HG03571 (cell line): ENCODE measurements at regions not wholly inside any gene's neighbourhood (a gene's known extent, or its start where the extent isn't known, plus 50 kb on each side); places are given as distances from the start of the nearest gene placed in this dataset.
"Not testable (repeated sequence)": the region's sequence is repeated elsewhere in the genome, so short reads cannot be mapped to it uniquely, and the experiment has no call there.

Experiments
- ATAC-seq: cut with Tn5 transposase; IDR thresholded peaks from one replicate; pipeline ENCODE4 v1.9.1; 2021; ENCODE audit not compliant: unreplicated experiment

DNA sequence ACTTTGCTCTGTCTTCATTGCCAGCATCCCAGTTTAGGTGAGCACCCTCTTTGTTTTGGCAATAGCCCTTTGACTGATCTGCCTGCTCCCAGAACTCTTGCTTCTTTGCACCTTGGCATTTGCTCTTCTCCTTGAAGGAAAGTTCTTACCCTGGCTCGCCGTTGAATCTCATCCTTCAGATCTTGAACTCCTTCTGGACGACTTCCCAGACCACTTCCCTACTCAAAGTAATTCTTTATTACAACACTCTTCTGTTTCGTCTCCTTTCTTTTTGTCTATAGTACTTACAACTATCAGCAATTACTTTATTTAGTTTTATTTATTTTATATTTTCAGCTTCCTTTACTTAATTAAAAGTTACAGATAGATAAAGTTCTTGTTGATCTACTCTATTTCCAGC is 1510.1 kb downstream of the MAT2B start:
- no peak for ATAC-seq

DNA sequence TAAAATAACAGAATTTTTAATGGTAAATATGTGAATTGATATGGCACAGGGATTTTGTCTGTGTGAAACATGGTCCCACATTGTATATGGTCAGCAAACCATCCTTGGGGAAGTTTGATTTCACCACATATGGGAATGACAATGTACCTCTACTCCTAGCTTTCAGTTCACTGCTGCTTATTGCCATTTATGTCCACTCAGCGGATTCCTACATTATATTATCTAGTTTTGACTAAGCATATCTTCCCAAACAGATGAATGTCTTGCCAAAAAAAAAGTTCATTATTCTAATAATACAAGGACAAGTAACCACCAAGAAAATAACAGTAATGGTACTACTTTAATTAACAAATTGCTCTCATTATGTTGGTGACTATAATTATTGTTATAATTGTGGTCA is 1521.6 kb downstream of the MAT2B start:
- no peak for ATAC-seq

DNA sequence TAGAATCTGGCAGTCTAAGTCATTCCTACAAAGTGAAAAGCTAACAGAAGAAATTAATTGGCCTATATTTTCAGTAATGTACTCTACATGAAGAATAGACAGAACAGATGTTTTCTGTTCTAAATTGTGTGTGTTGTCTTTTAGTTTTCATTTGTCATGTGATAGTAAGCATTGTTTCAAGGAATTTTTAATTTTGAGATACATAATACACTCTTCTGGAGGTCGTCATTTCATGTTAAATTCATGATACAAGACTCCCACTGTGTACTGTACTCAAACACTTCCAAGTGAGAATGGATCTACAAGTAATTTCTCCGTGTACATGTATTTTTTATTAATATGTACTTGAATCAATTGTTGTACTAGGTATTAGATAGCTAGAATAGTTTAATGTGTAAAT is 1522.9 kb downstream of the MAT2B start:
- ATAC-seq, result no peak

DNA sequence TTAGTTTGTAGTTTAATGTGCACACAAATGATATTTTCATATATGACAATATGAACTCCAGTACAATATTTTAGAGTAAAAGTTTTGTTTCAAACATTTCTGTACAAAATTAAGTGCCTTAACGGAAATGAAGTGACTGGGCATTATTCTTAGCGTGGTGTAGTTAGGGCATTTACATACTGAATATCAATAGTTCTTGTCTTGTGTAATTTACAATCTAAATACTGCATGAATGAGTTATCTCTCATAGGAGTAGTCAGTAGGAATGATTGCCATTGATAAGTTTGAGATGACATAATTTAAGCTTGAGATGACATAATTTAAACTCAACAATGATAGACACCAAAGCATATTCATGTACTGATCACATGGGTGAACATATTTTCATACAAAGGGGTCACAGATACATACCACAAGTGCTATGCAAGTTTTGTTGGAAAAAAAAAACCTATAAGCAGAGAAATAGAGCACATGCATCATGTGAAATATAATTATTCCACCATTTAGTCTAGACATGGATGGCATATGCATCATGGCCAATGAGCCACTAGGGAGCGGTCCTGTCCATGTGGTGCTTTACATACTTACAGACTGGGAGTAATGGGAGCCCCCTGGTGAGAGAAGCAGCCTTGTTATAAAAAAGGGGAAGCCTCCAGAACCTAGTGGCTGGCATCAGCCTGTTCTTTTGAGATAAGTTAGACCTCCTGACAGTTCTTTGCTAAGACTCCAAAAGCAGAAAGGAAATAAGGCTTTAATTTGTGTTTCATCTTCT is 1523.9 kb downstream of the MAT2B start:
- no peak for ATAC-seq

DNA sequence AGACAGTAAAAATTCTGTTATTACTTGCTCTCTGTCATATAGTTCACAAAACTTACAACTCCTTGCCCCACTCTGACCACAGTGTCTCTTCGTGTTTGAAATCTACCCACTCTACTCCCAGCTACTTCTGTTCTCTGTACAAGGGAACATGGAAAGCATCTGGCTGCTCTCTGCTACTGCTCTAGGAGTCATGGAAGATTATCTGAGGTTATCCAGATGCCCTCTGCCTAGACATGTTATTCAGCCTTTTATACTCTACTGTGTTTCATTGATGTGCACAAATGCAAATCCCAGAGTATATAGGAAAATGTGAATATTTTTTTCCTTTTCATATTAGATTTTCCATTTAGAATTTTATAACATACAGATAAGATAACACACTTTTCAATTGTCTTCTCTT is 1525.6 kb downstream of the MAT2B start:
- ATAC-seq, result no peak

DNA sequence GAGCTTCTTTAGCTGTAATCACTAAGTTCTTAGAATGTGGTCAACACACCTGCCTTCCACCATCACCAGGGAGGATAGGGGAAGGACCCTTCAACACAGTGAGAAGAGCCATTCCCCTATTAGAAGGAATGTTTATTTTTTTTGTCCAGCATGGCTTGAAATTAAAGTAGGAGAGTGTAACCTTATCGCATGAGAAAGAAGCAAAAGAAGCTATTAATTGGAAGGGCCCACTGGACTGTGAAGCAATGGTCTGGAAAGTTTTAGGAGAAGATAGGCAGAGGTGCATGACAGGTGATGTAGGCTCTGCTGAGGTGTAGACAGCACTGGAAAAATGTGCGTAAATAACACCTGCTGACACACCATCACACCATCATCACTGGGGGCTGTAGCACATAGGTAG is 1526.0 kb downstream of the MAT2B start:
- ATAC-seq, result no peak

DNA sequence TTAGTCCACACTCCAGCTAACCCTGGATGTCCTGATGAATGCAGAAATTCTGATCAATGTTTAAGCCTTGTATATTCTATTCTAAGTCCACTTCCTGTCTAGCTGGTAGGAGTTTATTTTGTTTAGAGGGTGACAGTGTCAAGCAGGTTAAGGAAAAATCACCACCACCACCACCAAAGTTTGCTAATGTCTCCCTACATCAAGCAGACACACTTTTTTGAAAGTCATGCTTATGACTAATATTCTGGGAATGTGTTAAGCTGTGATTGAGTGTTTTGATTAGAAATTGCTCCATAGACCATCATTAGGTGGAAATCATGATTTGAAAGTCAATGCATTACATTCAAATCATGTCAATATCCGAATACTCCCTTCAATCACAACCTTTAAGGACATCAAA is 1530.1 kb downstream of the MAT2B start:
- no peak for ATAC-seq

DNA sequence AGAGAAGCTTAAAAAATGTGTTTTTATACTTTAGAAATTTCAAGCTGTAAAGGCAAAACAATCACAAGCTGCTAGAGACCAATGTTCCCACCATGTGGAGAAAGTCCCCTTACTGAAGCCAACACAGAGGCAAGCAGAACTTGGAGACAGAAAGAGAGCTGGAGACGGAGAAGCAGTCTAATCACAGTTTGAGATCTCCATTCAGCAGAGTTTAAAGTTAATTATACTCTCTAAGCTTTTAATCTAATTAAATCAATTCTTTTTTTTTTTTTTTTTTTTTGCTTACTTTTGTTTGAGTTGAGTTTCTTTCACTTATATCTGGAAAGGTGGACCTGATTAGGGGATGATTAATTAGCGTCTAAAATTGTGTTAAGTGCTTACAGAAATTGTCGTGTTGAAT is 1534.3 kb downstream of the MAT2B start:
- ATAC-seq, result no peak

DNA sequence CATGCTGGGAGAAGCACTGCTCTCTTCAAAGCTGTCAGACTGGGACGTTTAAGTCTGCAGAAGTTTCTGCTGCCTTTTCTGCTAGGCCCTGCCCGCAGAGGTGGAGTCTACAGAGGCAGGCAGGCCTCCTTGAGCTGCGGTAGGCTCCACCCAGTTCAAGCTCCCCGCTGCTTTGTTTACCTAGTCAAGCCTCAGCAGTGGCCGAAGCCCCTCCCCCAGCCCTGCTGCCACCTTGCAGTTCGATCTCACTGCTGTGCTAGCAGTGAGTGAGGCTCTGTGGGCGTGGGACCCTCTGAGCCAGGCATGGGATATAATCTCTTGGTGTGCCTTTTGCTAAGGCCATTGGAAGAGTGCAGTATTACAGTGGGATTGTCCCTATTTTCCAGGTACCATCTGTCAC is 1540.5 kb downstream of the MAT2B start:
- not testable (repeated sequence) for ATAC-seq

DNA sequence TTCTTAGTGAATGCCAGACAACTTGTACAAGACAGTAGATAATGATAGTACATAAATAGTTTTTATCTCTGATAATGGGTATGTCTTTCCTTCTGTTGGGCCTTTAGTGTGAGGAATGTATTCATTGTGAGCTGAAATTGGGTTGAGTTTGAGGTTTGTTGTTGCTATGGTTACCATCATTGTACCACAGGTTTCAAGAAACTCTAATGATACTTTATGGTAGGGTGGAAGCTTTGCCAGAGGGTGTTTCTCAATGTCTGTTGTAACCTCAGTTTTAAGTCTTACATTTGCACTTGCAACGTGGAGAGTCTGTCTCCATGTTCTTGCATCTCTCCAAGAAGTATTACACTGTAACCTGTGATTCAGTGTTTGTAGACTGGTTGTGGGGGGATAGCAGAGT is 1550.1 kb downstream of the MAT2B start:
- no peak for ATAC-seq

DNA sequence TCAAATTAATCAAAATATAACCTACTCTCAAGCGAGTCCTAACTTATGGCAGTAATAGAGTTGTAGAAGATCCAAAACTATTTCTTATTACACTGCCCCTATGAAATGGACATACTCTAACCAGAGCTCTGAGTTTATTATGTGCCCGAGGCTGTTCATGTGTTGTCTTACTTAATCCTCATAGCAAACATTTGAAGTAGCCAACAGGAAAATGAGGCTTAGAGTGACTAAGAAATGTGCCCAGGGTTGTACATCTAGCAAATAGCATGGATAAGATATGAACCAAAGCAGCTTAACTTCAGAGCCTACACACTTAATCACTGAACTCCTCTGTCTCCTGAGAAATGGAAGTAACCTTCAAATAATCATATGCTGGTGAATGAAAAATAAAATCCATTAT is 1551.7 kb downstream of the MAT2B start:
- ATAC-seq, result no peak

DNA sequence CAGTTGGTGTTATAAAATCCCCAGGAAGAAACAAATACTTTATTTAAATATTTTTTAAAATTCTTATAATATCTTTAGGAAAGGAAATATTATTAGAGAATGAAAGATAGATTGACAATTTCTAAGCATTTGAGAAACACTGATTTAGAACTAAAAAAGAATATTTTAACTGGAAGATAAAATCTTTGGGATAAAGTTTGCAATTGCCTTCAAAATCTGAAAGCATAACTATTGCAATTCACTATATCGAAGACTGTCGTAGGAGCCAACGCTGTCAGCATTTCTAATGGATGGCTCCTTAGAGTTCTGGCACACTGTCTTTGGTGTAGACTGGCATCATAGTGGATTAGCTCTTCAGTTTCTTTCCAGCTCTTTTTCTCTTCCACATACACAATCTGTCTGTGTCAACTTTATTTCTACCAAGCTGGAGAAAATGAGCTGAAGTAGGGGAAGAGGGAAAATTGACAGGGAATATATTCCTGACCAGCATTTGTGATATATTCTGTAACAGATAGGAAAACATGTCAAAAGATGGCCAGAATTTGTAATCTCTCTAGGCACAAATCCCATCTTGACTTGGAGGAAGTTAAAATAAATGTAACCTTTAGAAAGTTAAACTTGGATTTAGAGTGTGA is 1561.4 kb downstream of the MAT2B start:
- ATAC-seq, result no peak

DNA sequence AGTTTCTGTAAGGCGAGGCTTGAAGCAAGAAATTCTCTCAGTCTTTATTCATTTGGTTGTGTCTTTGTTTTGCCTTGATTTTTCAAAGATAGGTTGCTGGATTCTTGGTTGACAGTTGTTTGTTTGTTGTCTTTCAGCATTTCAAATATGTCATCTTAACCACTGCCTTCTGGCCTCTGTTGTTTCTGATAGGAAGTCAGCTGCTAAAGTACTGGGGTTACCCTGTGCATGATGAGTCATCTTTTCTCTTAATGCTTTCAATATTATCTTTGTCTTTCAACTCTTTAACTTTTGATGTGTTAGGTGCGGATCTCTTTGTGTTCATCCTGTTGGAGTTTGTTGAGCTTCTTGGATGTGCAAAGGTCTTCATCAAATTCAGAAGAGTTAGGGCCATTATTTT is 1571.3 kb downstream of the MAT2B start:
- ATAC-seq, result no peak

DNA sequence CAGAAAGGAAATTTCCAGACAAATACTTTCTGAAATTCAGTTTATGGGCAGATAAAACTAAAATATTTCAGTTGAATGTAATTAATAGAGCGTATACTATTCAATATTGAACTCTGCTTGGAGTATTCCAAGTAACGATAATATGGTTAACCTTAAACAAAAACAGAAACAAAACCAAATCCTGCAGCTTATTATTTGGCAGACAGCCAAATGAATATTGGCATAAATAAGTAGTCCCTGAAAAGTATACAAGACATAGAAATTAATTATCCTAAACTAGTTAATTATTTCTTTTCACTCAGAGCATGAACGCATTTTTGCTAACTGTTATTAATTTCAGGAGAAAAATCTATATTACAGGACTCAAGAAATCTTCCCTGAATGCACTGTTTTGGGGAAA is 1574.0 kb downstream of the MAT2B start:
- no peak for ATAC-seq

DNA sequence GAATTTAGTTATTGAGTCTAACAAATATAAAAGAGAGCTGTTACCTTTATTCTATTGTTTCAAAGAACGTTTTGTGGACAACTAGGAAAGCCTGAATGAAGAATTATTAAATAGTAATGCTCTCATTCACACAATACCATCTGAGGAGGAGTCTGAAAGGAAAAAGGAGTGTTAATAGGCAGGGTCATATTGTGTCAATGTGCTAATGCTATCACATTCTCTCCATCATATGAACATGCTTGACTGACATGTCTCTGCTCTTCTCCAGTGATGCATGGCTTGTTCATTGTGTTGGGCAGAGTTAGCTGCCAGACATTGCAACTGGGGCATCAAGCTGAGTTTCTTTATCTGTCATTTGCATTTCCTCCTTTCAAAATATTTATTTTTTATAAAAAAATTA is 1578.0 kb downstream of the MAT2B start:
- no peak for ATAC-seq

DNA sequence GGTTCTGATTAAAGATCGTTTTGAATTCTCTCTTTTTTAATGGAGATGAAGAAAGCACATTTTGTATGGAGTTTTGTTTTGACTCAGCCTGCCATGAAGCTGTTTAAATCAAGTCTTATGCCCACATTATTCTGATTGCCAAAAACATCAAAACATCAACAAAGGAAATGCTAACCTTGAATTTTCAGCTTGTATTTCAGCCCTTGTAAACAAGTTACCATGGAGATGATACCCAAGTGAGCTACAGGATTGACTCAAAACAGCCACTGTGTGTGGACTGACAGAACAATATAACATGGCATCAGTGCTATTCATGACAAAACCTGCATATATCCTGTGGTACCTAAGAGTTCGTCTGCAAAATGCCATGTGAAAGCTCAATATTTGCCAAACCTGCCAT is 1581.0 kb downstream of the MAT2B start:
- ATAC-seq, result no peak

DNA sequence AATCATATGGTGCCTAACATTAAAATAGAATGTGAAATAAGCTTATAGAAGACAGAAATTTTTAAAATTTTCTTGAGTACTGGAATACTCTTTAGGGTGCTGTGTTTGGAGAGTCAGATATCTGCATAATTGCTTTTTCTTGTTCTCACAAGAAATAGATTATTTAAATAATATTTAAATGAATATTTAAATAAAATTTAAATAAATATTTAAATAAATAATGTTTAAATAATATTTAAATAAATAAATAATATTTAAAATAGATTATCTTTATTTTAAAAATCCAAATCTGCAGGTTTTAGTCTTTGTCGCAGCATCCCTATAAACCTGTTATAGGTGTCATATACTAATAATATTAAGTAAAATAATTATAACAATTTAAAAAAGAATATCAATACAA is 1589.4 kb downstream of the MAT2B start:
- ATAC-seq, result no peak

DNA sequence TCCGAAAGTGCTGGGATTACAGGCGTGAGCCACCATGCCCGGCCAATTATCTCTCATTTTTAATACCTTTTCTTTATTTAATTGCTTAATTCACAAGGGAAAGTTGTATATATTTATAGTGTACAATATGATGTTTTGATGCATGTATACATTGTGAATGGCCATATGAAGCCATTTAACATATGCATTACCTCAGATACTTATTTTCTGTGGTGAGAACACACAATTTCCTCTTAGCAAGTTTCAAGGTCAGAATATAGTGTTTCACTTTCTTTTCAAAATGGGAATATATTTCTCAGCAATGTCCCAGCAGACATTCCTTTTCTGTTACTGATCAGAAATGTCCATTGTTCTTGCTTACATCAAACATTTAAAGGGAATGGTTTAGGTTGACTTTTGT is 1596.3 kb downstream of the MAT2B start:
- no peak for ATAC-seq

DNA sequence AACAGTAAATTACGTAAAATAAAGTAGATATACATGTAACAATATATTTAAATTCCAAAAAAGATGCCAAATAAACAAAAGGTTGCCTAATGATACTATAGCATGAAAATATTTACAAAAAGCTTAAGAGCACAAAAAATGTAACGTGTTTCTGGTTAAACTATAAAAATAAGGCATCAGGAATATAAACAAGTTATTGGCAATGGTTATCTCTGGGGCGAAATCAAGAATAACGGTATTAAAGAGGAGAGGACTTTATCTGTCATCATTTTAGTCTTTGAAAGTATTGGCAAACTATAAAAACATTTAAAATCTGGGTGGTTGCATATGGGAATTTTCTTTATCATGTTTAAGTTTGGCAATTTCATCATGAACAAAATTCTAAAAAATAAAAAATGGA is 1599.2 kb downstream of the MAT2B start:
- ATAC-seq, result no peak

DNA sequence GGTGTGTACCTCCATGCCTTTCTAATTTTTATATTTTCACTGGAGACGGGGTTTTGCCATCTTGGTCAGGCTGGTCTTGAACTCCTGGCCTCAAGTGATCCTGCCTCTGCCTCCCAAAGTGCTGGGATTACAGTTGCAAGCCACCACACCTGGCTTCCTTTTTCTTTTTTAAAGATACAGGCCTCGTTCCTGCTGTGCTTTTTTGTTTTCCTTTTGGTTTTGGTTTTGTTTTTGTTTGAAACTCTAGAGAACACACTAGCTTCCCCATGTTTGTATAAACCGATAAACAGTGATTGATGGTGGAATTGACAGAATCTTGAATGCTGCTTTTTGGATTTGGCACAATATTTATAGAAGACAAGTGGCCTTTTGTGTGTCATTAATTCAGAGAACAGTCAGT is 1603.4 kb downstream of the MAT2B start:
- ATAC-seq, result no peak

DNA sequence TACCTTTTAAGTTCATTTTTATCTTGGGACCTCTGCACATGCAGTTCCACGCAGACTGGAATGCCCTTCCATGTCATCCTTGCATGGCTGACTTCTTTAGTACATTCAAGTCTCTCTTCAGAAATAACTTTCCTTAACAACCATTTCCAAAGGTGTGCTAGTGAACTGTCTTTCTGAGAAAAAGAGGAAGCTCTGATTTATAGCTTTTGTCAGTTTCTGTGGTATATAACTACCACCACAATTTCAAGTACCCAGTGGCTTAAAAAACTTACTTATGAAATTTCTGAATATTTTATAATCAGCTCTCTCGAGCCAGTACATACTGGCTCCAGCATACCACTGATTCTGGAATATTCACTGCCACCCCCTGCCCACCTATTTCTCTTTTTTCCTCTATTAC is 1613.8 kb downstream of the MAT2B start:
- ATAC-seq, result no peak

DNA sequence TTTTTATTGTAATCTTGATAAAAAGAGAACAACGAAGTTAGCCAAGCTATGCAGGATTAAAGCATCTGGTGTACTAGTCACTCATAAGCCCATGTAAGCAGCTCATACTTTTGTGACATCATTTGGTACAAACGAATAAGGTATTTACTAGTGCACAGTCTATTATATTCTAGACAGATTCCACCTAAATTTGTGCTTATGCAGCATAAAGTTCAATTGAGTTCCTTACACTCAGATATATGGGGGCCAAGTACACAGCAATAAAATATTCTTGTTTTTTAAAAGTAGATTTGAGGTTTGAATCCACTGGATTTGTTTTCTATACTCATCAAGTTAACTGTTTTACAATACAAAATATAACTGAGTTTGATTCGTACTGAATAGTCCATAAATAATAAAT is 1621.2 kb downstream of the MAT2B start:
- no peak for ATAC-seq

DNA sequence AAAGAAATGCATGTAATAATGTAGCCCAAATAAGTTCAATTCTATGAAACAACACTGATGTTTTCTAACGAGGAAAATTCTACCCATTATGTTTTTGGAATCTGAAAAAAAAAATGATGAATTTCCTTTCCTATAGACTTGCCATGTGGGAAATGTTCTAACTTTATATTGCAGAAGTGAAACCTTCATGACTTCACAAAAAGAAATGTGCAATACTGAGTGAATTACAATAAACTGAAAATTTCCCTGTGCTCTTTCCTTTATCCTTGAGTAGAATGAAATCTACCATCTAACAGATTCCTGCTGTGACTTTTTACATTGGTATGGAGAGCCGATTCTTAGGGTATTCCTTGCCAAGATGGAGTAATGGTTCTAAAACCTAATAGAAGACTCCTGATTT is 1622.5 kb downstream of the MAT2B start:
- no peak for ATAC-seq
